GM21737 (cell line): ENCODE measurements at regions not wholly inside any gene's neighbourhood (a gene's known extent, or its start where the extent isn't known, plus 50 kb on each side); places are given as distances from the start of the nearest gene placed in this dataset.
A peak's percentile ranks its signal among the peaks of the same experiment; 100 is the strongest.

Experiments
- ATAC-seq: cut with Tn5 transposase; IDR thresholded peaks from one replicate; pipeline ENCODE4 v1.9.1; 2021; ENCODE audit warnings: mild to moderate bottlenecking, moderate library complexity; ENCODE audit not compliant: unreplicated experiment

- ATAC-seq: no peak
These were observed 878.1 kb downstream of the NLGN4Y start for GRCh38 chrY:15402451-15402850.

GRCh38 chrY:15404551-15404950 lies 880.2 kb downstream of the NLGN4Y start:
- no peak for ATAC-seq

GRCh38 chrY:15415165-15415564 lies 890.8 kb downstream of the NLGN4Y start:
- ATAC-seq: no peak

- ATAC-seq: no peak
These were observed 894.3 kb downstream of the NLGN4Y start for GRCh38 chrY:15418613-15419012.

- peak; percentile 82 for ATAC-seq
These were observed 900.4 kb downstream of the NLGN4Y start for GRCh38 chrY:15424665-15425132.

GRCh38 chrY:15440021-15440695 lies 915.8 kb downstream of the NLGN4Y start:
- ATAC-seq: no peak

- no peak for ATAC-seq
These were observed 916.5 kb downstream of the NLGN4Y start for GRCh38 chrY:15440696-15441408.

GRCh38 chrY:15441878-15442277 lies 917.5 kb downstream of the NLGN4Y start:
- ATAC-seq: no peak

GRCh38 chrY:15445871-15446270 lies 921.5 kb downstream of the NLGN4Y start:
- no peak for ATAC-seq

GRCh38 chrY:15446861-15447260 lies 922.5 kb downstream of the NLGN4Y start:
- ATAC-seq: no peak

GRCh38 chrY:15447959-15448358 lies 923.6 kb downstream of the NLGN4Y start:
- ATAC-seq: no peak

- no peak for ATAC-seq
These were observed 931.0 kb downstream of the NLGN4Y start for GRCh38 chrY:15455133-15455937.

- ATAC-seq: no peak
These were observed 931.7 kb downstream of the NLGN4Y start for GRCh38 chrY:15455980-15456469.

- ATAC-seq: no peak
These were observed 932.2 kb downstream of the NLGN4Y start for GRCh38 chrY:15456491-15456890.

- no peak for ATAC-seq
These were observed 933.4 kb downstream of the NLGN4Y start for GRCh38 chrY:15457682-15458081.

- ATAC-seq: no peak
These were observed 934.1 kb downstream of the NLGN4Y start for GRCh38 chrY:15458426-15458825.

- no peak for ATAC-seq
These were observed 941.6 kb downstream of the NLGN4Y start for GRCh38 chrY:15465880-15466279.

GRCh38 chrY:15466891-15467290 lies 942.6 kb downstream of the NLGN4Y start:
- ATAC-seq: no peak

GRCh38 chrY:15468091-15468490 lies 943.8 kb downstream of the NLGN4Y start:
- ATAC-seq: no peak

- no peak for ATAC-seq
These were observed 947.0 kb downstream of the NLGN4Y start for GRCh38 chrY:15471371-15471770.

GRCh38 chrY:15478348-15478963 lies 954.1 kb downstream of the NLGN4Y start:
- ATAC-seq: no peak
